DMS 273 (cell line): ENCODE measurements at regions not wholly inside any gene's neighbourhood (a gene's known extent, or its start where the extent isn't known, plus 50 kb on each side); places are given as distances from the start of the nearest gene placed in this dataset.
A peak's percentile ranks its signal among the peaks of the same experiment; 100 is the strongest.

Experiments
- DNase-seq: peaks from one replicate; lab custom pipeline; 2025; ENCODE audit not compliant: unreplicated experiment; lab: John Stamatoyannopoulos, UW

GRCh38 chr13:40207001-40207478, 459.4 kb downstream of the FOXO1 start:
- no peak for DNase-seq

- DNase-seq, result no peak
These were observed 457.9 kb downstream of the FOXO1 start for GRCh38 chr13:40208517-40208916.

GRCh38 chr13:40210865-40211585, 455.4 kb downstream of the FOXO1 start:
- no peak for DNase-seq

DNA sequence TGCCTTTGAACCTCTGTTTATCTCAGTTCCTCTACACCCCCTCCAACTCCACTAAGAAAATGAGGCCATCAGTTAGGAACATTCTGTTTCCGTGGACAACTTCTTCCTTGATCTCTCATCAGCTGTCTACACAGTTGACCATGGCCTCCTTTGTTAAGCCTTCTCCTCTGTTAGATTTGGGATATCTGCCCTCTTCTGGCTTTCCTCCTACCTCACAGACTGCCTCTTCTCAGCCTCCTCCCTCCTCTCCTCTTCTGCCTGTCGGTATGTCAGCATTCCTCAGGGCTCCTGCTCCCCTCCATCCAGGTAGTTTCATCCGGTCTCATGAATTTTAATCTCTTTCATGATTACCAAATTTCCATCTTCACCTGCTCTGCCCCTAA, 454.9 kb downstream of the FOXO1 start:
- no peak for DNase-seq

DNA sequence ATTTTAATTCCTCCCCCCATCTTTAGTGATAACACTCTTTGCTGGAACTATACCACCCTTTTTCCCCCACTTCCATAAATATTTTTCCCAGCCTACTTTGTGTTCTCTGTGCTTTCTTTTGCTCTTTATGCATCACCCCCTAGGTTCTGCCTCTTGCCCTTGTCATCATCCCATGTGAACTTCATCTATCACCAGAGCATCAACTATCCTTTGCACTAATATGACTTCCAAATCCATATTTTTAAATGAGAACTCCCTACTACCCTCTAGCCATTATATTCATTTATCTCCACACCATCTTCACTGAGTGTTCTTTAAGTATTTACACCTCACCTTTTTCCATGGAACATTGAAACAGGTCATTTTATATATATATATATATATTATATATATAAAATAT, 452.7 kb downstream of the FOXO1 start:
- no peak for DNase-seq

DNA sequence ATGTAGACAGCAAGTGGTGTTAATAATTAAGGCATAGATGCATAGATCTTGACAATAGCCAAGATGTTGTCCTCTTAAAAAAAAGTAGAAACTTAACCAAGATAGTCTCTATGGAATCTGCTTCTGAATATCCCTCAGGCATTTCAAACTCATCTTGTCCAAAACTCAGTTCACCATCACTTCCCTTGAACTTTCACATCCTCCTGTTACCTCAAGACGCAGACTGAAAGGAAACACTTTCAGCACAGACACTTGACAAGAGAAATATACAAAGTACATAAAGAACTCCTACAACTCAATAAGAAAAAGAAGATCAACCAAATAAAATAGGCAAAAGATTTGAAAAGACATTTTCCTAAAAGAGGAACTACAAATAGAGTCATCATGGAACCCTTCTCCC, 451.1 kb downstream of the FOXO1 start:
- no peak for DNase-seq

GRCh38 chr13:40215747-40216146, 450.7 kb downstream of the FOXO1 start:
- DNase-seq, result no peak

DNA sequence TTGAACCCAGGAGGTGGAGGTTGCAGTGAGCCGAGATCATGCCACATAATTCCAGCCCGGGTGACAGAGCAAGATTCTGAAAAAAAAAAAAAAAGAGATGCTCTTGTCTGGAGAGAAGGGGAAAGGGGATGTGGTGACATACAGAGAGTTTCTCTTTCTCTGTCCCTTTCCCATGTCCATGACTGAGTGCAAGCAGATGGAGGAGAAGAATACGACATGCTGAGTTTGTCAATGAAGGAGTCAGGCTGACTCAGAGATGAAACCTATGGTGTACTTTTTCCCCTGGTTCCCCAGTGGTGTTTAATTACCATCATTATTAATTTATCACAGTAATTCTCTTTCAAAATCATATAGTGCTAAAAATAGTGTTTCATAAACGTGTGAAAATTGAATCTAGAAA, 448.8 kb downstream of the FOXO1 start:
- DNase-seq, result no peak

- DNase-seq, result no peak
These were observed 446.0 kb downstream of the FOXO1 start for GRCh38 chr13:40220299-40220935.

GRCh38 chr13:40221131-40221459, 445.3 kb downstream of the FOXO1 start:
- no peak for DNase-seq

DNA sequence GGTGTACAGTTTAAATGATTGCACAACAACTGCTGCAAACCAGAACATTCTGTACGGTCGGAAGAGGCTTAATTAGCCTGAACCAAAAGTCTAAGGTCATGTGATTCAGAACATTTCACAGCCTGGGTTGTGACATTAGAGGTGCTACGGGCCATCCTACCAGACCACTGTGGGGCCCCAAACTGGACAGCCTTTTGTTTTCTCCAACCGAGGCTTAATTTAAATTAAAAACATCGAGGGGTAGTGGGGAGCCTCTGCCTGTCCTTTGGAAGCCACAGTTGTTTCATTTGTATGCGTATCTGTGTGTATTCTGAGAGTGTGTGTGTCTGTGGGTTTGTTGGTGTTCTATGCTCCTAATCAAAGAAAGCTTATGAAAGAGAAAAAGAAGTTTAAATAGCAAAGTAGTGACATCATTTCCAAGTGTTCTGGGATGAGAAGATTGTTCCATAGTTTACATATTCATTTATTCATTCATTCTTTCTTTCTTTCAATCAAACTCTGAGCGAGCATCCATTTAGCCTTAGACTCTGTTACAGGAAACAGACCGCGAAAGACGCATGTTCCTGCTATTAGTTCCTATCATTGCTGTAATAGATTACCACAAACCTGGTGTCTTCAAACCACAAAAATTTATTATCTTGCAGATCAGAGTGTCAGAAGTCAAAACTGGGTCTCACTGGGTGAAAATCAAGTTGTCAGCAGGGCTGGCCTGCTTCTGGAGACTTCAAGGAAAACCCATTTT, 444.8 kb downstream of the FOXO1 start:
- DNase-seq, result no peak

DNA sequence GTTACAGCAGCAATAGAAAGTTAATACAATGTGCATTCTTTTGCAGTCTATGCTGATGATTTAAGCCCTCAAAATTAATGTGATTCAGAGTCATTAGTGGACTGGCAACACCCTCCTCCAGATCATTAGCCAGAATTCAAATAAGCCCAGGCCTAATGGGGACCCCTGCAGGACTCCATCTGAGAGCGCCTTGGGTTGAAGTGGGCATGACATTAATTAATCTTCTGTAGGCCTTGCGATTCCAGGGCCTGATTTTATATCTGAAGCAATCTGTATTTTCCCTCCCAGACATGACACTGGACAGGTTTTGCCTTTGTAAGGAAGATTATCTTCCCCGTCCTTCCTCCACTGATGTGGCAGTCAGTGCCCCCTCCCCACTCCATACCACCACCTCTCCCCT, 442.9 kb downstream of the FOXO1 start:
- no peak for DNase-seq

- DNase-seq, result peak; percentile 42
These were observed 437.9 kb downstream of the FOXO1 start for GRCh38 chr13:40228496-40228895.

DNA sequence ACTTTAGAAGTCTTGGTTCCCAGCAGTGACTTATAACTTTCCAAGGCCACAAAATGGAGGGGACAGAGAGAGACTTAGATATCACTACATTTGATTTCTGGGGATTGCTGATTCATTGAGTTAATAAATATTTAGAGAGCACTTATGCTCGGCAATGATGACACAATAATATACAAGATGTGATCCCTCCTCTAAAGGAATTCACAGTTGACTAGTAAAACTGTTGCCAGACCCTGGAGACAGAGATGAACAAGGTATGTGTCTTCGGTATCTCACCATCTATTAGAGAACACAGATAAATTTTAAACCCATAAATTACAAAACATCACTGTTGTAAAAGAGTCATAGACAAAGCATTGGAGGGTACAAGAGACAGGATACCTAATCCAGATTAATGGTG, 437.5 kb downstream of the FOXO1 start:
- DNase-seq, result no peak

DNA sequence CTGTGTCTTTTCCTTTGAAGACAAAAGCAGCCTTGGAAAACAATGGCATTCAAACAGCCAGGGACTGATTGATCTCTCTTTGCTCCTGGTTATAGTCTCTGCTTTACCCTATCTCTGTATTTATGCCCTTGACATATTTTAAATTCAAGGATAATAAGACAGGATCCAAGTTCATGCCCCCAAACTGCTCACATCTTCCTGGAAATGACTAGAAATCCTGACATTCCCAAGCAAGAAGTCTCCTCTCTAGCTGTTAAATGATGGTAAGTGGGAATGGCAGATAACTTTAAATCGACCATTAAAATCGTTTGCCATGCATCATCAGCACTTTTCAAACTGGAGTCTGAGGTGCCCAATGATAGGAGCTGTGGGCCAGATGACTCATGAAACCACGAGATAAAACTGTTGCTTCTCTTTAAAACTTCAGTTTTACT, 435.6 kb downstream of the FOXO1 start:
- DNase-seq, result no peak

- no peak for DNase-seq
These were observed 435.1 kb downstream of the FOXO1 start for GRCh38 chr13:40231311-40231710.

GRCh38 chr13:40231751-40232150, 434.7 kb downstream of the FOXO1 start:
- no peak for DNase-seq

GRCh38 chr13:40232311-40233040, 434.0 kb downstream of the FOXO1 start:
- peak; percentile 31 for DNase-seq

- DNase-seq, result peak; percentile 95
These were observed 432.7 kb downstream of the FOXO1 start for GRCh38 chr13:40233731-40234195.

DNA sequence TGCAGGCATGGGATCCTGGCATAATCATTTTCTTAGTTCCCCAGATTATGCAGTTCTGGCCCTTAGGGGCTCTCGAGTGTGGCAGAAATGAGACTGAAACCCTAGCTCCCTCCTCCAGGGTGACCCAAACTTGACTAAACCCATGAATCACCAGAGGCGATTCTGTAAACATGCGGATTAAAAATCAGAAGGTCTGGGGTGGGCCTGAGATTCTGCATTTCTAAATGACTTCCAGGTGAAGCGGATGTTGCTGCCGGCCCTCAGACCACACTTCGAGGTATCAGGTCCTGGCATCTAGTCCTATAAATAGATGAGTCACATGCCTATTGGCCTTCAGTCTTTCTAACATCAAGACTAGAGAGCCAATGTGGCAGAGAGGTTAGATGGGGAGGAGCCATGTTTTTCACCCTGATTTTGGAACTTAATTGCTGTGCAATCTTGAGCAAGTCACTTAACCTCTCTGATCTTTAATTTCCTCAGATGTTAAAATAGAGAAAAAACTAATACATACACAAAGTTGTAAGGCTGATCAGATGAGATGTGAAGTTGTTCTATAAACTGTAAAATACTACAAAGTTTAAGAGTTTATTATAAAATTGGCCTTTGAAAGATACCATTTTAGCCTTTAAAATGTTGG, 431.2 kb downstream of the FOXO1 start:
- no peak for DNase-seq
